IMR-90 (cell line): ENCODE measurements at regions not wholly inside any gene's neighbourhood (a gene's known extent, or its start where the extent isn't known, plus 50 kb on each side); places are given as distances from the start of the nearest gene placed in this dataset.
A peak's percentile ranks its signal among the peaks of the same experiment; 100 is the strongest.

Experiments
- ATAC-seq: fragments of 200-7000 bp; cut with Tn5 transposase; 2 replicates; pipeline ENCODE4 v1.9.1; 2020; ENCODE audit warnings: low read depth, mild to moderate bottlenecking, moderate library complexity
- BruUV-seq: library from RNA; stranded (reverse); fragments of 400-500 nt; replicated peaks from 2 replicates; lab custom pipeline; 2021; lab: Mats Ljungman, UMichigan
- CTCF ChIA-PET: fragments of 300-600 bp; formaldehyde crosslinking; extraction: SDS; loops from one replicate; lab custom pipeline; 2021; ENCODE audit warnings: antibody characterized with exemption; lab: Yijun Ruan, JAX
- POLR2A ChIA-PET: fragments of 300-600 bp; sonication (Branson Sonifier 250); formaldehyde crosslinking; loops from one replicate; lab custom pipeline; 2022; ENCODE audit warnings: antibody characterized with exemption; ENCODE audit not compliant: unreplicated experiment; lab: Charles Lee
- DNase-seq: peaks from one replicate; pipeline ENCODE4 v3.0.0; 2013
- H2AFZ ChIP-seq: replicated peaks from 2 replicates; pipeline ENCODE3; 2013; ENCODE audit warnings: low read length, mild to moderate bottlenecking; ENCODE audit not compliant: poor library complexity
- H2AK5ac ChIP-seq: 2 replicates; pipeline ENCODE4 v1.6.1; 2013; ENCODE audit warnings: low read depth, low read length, inconsistent platforms
- H2AK9ac ChIP-seq: replicated peaks from 2 replicates; pipeline ENCODE3; 2013; ENCODE audit warnings: mild to moderate bottlenecking, low read depth, low read length, moderate library complexity; ENCODE audit not compliant: poor library complexity
- H2BK120ac ChIP-seq: 2 replicates; pipeline ENCODE4 v1.6.1; 2013; ENCODE audit warnings: low read depth, low read length, inconsistent platforms
- H2BK15ac ChIP-seq: 3 replicates; pipeline ENCODE4 v1.6.1; 2013; ENCODE audit warnings: low read depth, low read length, inconsistent platforms
- H2BK20ac ChIP-seq: 2 replicates; pipeline ENCODE4 v1.6.1; 2013; ENCODE audit warnings: low read depth, mild to moderate bottlenecking, inconsistent platforms, low read length, moderate library complexity
- H2BK5ac ChIP-seq: 2 replicates; pipeline ENCODE4 v1.6.1; 2013; ENCODE audit warnings: mild to moderate bottlenecking, low read depth, low read length, inconsistent platforms; ENCODE audit not compliant: poor library complexity, severe bottlenecking
- H3K14ac ChIP-seq: replicated peaks from 2 replicates; pipeline ENCODE4 v1.6.1; 2013; ENCODE audit warnings: low read depth, low read length, inconsistent platforms
- H3K18ac ChIP-seq: 2 replicates; pipeline ENCODE4 v1.6.1; 2013; ENCODE audit warnings: low read depth, low read length, control low read depth
- H3K23ac ChIP-seq: 2 replicates; pipeline ENCODE4 v1.6.1; 2013; ENCODE audit warnings: low read depth, low read length, inconsistent platforms
- H3K27ac ChIP-seq: 2 replicates; pipeline ENCODE4 v1.5.1; 2013; ENCODE audit warnings: mild to moderate bottlenecking, control low read depth, low read length; ENCODE audit not compliant: insufficient read depth
- H3K27me3 ChIP-seq: 2 replicates; pipeline ENCODE4 v1.6.1; 2013; ENCODE audit warnings: low read length; ENCODE audit not compliant: control insufficient read depth, insufficient read depth
- H3K36me3 ChIP-seq: 2 replicates; pipeline ENCODE4 v1.6.1; 2013; ENCODE audit warnings: low read length, mixed read lengths; ENCODE audit not compliant: control insufficient read depth, insufficient read depth
- H3K4ac ChIP-seq: 2 replicates; pipeline ENCODE4 v1.6.1; 2013; ENCODE audit warnings: low read depth, low read length, inconsistent platforms
- H3K4me1 ChIP-seq: 2 replicates; pipeline ENCODE4 v1.6.1; 2013; ENCODE audit warnings: low read length, mixed read lengths; ENCODE audit not compliant: control insufficient read depth, insufficient read depth
- H3K4me2 ChIP-seq: 2 replicates; pipeline ENCODE4 v1.6.1; 2013; ENCODE audit warnings: low read depth, mild to moderate bottlenecking, control low read depth, low read length, moderate library complexity
- H3K4me3 ChIP-seq: 2 replicates; pipeline ENCODE4 v1.5.1; 2013; ENCODE audit warnings: low read depth, mild to moderate bottlenecking, control low read depth, low read length, moderate library complexity; ENCODE audit not compliant: insufficient read depth
- H3K56ac ChIP-seq: 2 replicates; pipeline ENCODE4 v1.6.1; 2013; ENCODE audit warnings: low read length, inconsistent platforms; ENCODE audit not compliant: insufficient read depth; ENCODE audit errors: extremely low read depth
- H3K79me1 ChIP-seq, 2 experiments: 2 replicates each; pipeline ENCODE4 v1.6.1; 2013; ENCODE audit warnings: low read length in 2 of 2, inconsistent platforms in 1 of 2, low read depth in 1 of 2
- H3K9ac ChIP-seq: 2 replicates; pipeline ENCODE4 v1.6.1; 2013; ENCODE audit warnings: low read depth, low read length, control low read depth
- H3K9me1 ChIP-seq: 2 replicates; pipeline ENCODE4 v1.6.1; 2013; ENCODE audit warnings: low read length, inconsistent platforms; ENCODE audit not compliant: insufficient read depth
- H3K9me3 ChIP-seq: 2 replicates; pipeline ENCODE4 v1.6.1; 2013; ENCODE audit warnings: low read length; ENCODE audit not compliant: control insufficient read depth, insufficient read depth
- H4K20me1 ChIP-seq: 2 replicates; pipeline ENCODE4 v1.6.1; 2013; ENCODE audit warnings: low read length, inconsistent platforms; ENCODE audit not compliant: insufficient read depth
- H4K5ac ChIP-seq: 2 replicates; pipeline ENCODE4 v1.6.1; 2013; ENCODE audit warnings: mild to moderate bottlenecking, low read depth, low read length, control low read depth
- H4K8ac ChIP-seq, 2 experiments: 2 replicates each; pipeline ENCODE4 v1.6.1; 2013; ENCODE audit warnings: low read depth in 2 of 2, low read length in 2 of 2, control low read depth in 1 of 2, inconsistent platforms in 1 of 2
- H4K91ac ChIP-seq: 2 replicates; pipeline ENCODE4 v1.6.1; 2013; ENCODE audit warnings: low read depth, low read length, inconsistent platforms; ENCODE audit not compliant: insufficient read depth
- CTCF ChIP-seq: conservative IDR thresholded peaks from 2 replicates; pipeline ENCODE4 v1.5.1; 2012; ENCODE audit warnings: mild to moderate bottlenecking, low read depth, low read length, improper control_type of control experiment
- FOS ChIP-seq: fragments of 150-350 bp; IDR thresholded peaks from 2 replicates; pipeline ENCODE4 v1.6.1; 2016; ENCODE audit warnings: low read depth, low read length
- MAFK ChIP-seq: IDR thresholded peaks from 2 replicates; pipeline ENCODE4 v1.6.1; 2012; ENCODE audit warnings: low read depth, low read length, improper control_type of control experiment
- MXI1 ChIP-seq: IDR thresholded peaks from 2 replicates; pipeline ENCODE4 v1.6.1; 2012; ENCODE audit warnings: low read depth, mild to moderate bottlenecking, low read length, moderate library complexity, borderline replicate concordance
- POLR2A ChIP-seq: IDR thresholded peaks from 2 replicates; pipeline ENCODE4 v1.6.1; 2012; ENCODE audit warnings: mild to moderate bottlenecking, low read depth, low read length
- RAD21 ChIP-seq: IDR thresholded peaks from 2 replicates; pipeline ENCODE4 v1.6.1; 2012; ENCODE audit warnings: low read length, improper control_type of control experiment
- RCOR1 ChIP-seq: IDR thresholded peaks from 2 replicates; pipeline ENCODE4 v1.6.1; 2012; ENCODE audit warnings: mild to moderate bottlenecking, low read length, improper control_type of control experiment; ENCODE audit not compliant: insufficient replicate concordance
- SMC3 ChIP-seq: fragments of 150-350 bp; IDR thresholded peaks from 2 replicates; pipeline ENCODE4 v1.6.1; 2016; ENCODE audit warnings: low read depth, mild to moderate bottlenecking, antibody characterized with exemption, low read length, moderate library complexity
- WGBS, 2 experiments: methylation state at CpG; one replicate each; pipeline versions ENCODE4 v1.1.5 to v1.1.7; 2013; ENCODE audit warnings: missing lambda C conversion rate in 2 of 2; ENCODE audit not compliant: insufficient read length in 1 of 2; ENCODE audit errors: extremely low coverage in 2 of 2; 5-methylcytosine and 5-hydroxymethylcytosine counted together
- dilution Hi-C: fragments of 300-500 bp; cut with HindIII; formaldehyde crosslinking; loops from one replicate; pipeline ENCODE4 v1.14.3; 2018; ENCODE audit warnings: low sequenced_read_pairs; ENCODE audit not compliant: unreplicated experiment
- in situ Hi-C: fragments of 300-500 bp; cut with MboI; formaldehyde crosslinking; loops from 3 replicates; pipeline ENCODE4 v1.14.3; 2019; ENCODE audit warnings: low sequenced_read_pairs, inconsistent platforms, mixed read lengths
- intact Hi-C: fragments of 100-400 bp; cut with micrococcal nuclease; formaldehyde crosslinking; loops from 2 replicates; pipeline ENCODE4 v1.10.0; 2022

- ChIA-PET CTCF (interaction anchor here (0.6 to 2.4 kb wide), 10 partner anchors 14 to 608 kb away, joined by 3 to 9 read pairs (median 4); no protein-coding TSS in a partner anchor), POLR2A (no interaction called here)
- no CpG with 5 or more reads among the region's 4 CpGs for WGBS, 2 experiments
- Histone ChIP-seq H2BK15ac (no peak overlapping the region), H4K91ac (no peak overlapping the region), H3K56ac (no peak overlapping the region), H2AK5ac (no peak overlapping the region), H3K14ac (no peak overlapping the region), H3K9me3 (no peaks in the 10 kb centered on the region), H2AFZ (no peak overlapping the region), H2BK120ac (no peak overlapping the region), H3K4ac (no peak overlapping the region), H4K5ac (no peak overlapping the region), H3K36me3 (no peaks in the 10 kb centered on the region), H3K27me3 (peaks cover 5% of the 10 kb centered on the region), H3K79me1 (no peaks in the 10 kb centered on the region), H3K18ac (no peak overlapping the region), H2BK20ac (no peak overlapping the region), H3K9ac (no peak overlapping the region), H3K4me1 (no peaks in the 10 kb centered on the region), H4K20me1 (no peaks in the 10 kb centered on the region), H3K9me1 (no peaks in the 10 kb centered on the region), H3K4me2 (no peak overlapping the region), H3K23ac (no peak overlapping the region), H2AK9ac (no peak overlapping the region), H4K8ac (no peak overlapping the region), H3K27ac (no peak overlapping the region), H2BK5ac (no peak overlapping the region), H3K4me3 (no peak overlapping the region)
- ATAC-seq: peak; percentile 72
- BruUV-seq: no TSS peak
- peak; percentile 55 for DNase-seq
- intact Hi-C loops (loop anchor here (1.0 to 2.0 kb wide), 3 partner anchors 63 to 396 kb away; no protein-coding TSS in a partner anchor), in situ Hi-C loops (no loop called here), dilution Hi-C loops (no loop called here)
- TF ChIP-seq MAFK (no peak), POLR2A (no peak), RCOR1 (no peak), RAD21 (peak; percentile 46), FOS (no peak), MXI1 (no peak), CTCF (peak; percentile 60), SMC3 (peak; percentile 45)
Observed at GRCh38 chr3:187616307-187616972, 53.8 kb downstream of the SST start.
